COR-L47 (cell line): ENCODE measurements at regions not wholly inside any gene's neighbourhood (a gene's known extent, or its start where the extent isn't known, plus 50 kb on each side); places are given as distances from the start of the nearest gene placed in this dataset.

ENCODE experiments used
- DNase-seq: peaks from one replicate; lab custom pipeline; 2025; lab: John Stamatoyannopoulos, UW

DNA sequence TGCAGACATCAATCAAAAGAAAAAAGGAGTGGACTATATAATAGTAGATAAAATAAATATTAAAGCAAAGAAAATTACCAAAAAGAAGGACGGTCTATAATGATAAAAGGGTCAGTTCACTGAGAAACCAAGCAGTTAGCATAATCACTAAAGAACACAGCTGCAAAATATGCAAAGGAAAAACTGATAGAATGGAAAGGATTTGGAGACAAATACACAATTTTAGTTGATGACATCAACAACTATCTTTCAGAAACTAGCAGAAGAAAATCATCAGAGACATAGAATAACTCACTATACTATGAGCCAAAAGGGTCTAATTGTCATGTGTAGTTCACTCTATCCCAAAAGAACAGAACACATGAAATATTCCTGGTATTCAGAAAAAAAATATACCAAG, 316.4 kb upstream of the IGFBP3 start:
- no peak for DNase-seq

DNA sequence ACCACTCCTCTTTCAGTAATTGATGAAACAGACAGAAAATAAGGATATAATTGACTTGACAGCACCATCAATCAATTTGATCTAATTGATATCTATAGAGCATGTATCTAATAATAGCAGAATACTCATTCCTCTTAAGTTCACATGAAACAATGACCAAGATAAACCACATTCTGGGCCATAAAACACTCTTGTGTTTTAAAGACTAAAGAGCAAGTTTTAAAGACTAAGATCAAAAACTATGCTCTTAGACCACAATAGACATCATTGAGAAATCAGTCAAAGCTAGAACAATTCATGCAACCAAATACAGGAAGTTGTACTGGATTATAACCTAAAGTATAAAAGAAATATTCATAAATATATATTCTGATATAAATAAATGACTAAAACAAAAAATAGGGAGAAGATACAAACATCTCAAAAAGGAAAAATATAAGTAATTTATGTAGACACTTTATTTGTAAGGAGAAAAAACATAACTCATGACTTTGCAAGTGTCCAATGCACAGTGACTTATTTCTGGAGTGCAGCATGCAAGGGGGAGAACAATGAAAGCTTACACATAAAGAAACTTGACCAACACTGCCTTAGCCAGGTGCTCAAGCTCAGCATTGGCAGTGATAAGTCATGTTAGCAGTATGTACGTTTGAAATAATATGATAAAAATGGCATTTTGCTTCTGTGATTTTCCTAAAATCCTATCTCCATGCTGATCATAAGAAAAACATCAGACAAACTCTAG, 312.7 kb upstream of the IGFBP3 start:
- DNase-seq = no peak

DNA sequence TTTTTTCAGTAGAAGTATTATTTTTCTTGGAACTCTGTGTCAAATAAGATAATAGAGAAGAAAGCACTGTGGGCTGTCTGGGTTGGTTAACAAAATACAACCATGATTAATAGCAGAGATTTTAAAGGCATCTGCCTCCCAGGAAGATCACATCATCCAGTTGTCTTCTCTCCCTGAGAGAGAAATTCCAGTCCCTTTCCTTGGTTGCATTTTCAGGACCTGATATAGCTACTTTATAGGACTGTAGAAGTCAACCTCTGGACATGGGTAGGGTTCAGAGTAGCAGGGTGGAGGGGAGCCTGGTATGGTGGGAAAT, 309.9 kb upstream of the IGFBP3 start:
- DNase-seq = no peak

DNA sequence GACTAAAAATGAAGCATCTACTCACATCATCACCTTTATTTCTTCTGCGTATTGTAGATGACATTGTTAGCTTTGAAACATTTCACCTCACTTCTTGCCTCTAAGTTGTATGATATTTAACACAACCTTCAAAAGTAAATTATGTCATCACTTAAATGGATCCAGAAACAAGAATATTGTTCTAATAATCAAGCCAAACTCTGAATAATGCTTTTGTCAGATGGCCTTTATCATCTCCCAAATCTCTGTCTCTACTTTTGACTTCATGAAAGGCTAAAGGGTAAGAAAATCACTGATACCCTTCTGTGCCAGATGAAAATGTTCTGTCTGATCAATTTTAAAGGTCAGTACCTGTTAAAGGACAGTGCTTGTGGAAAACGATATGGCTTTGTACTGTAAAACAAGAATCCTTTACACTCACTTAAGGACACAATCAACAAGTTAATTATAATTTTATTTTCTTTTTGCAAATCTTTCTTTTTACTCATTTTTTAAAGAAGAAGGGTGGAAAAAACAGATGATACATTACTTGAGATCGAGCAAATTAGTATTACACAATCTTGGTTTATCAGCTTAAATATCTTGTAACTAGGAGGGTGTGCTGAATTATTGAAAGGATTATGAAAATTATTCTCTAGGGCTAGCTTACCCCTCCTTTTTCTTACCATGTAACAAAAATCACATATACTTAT, 309.4 kb upstream of the IGFBP3 start:
- no peak for DNase-seq

DNA sequence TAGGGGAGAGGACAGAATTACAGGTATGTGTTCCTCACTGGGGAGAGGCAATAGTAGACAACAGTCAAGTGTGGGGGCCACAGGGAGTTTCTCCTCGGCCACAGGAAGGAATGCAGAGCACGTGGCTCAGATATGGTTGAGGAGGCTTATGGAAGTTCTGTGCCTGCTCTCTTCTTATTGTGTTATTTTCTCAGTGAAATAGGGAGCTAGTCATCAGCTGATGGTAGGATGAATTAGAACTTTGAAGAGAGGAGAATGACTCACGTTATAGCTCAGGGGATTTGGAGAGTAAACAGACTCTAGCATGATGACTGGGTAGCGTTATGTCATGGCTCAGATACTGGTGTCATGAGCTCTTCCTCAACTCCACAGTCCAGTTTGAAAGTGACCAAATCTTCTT, 308.3 kb upstream of the IGFBP3 start:
- DNase-seq = no peak

DNA sequence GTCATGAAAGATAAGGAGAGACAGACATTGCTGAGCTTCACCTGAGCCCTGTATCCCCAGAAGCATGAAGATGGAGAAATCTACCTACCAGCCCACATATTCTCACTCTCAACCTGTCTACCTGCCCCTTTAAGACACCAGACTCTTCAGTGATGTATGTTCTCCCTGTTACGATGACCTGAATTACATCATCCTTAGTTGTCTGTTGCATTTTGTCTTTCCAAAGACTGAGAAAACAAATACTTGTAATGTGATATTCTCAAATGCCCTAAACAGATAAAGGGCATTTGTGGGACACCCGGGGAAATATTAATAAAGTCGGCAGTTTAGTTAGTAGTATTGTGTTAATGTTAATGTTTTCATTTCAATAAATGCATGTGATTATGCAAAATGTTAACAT, 305.8 kb upstream of the IGFBP3 start:
- no peak for DNase-seq

DNA sequence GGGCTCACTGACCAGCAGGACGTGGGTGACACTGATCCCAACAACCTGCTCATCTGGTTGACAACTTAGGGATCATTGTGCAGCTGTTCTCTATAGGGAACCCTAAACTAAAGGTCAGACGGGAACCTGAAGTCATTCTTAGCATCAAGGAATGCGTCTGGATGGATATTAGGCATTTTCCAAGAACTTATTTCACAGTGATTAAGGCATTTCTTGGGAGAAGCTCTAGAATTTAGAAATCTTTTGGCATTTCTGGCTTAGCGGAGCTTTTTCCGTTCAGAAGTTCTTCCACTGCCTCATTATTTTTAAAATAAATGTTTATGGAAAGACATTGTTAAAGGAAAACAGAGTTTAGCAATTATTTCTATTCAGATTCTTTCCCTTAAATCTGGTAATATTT, 303.3 kb upstream of the IGFBP3 start:
- DNase-seq = no peak

DNA sequence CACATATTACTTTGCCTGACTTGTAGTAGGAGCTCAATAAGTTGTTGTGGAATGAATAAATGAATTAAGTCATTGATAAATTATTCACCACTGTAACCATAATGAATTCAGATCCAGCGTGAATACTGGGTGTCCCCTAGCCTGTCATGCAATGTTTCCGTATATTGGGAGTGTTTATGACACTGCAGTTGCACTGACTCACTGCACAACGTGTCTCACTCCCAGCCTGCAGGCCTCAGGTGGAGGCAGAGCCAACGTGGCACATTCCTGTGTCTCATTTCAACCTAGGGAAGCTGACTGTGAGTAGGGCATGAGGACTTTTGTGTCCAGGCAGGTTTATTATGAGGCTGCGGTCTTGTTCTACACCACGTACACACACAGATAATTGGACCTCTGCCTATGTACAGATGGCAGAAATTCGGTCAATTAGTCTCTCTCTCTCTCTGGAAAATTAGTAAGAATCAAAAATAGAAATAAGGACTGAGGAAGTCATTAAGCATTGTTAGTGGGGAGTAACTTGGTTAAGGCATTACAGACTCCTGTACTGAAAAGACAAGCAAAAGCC, 299.1 kb upstream of the IGFBP3 start:
- DNase-seq = no peak

DNA sequence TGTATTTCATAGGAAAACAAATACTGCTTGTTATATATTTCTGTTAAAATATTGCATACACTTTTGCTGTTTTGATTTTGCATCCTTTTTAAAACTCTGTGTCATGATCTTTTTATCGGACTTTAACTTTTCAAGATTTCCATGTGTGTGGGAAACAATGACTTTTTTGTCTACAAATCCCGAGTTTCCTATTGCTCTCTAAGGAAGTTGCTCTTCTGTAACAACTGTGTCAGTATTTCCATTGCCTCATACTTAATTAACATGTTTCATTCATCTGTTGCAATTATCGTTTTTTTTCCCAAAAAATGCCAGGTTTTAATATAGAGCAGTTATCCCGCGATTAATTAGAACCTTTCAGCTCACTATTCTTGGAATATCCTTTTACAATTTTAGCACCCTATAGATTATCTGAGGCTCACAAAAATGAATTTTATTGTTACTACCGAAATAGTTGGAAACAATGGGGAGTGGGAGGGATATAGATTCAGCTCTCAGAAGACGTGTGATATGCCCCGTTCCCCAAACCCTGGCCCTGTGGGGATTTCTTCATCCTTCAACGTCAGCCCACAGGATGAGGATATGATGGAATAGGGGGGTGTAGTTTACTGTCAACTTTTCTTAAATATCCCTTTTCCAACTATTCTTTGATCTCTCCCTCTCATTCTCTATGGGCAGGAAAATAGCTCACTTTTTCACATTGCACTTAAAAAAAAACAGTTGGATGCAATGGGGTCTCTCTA, 297.6 kb upstream of the IGFBP3 start:
- no peak for DNase-seq

DNA sequence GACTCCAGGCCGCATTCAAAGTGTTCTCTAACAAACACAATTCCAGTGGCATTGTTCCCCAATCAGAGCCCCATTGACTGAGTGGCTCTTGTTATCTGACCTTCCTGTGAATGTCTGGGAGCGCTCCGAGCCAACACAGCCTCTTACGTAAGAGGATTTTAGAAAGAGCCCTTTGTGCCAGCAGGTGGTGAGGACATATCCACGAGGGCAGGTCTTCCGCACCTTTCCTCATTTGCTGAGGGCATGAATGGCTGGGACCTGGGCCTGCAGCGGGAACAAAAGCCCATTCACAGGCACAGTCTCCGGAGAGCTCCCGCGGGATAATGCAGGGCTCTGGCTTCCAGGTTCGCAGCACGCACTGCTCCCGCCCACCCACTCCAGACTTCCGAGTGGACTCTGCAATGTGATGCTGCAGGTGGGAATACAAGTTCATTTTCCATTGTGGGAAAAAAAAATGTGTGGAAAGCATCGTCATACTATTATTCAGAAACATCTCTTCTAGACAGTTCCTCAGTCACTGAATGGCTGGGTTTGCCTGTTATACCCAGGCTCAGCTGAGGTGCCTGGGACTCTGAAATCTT, 295.0 kb upstream of the IGFBP3 start:
- DNase-seq = no peak

DNA sequence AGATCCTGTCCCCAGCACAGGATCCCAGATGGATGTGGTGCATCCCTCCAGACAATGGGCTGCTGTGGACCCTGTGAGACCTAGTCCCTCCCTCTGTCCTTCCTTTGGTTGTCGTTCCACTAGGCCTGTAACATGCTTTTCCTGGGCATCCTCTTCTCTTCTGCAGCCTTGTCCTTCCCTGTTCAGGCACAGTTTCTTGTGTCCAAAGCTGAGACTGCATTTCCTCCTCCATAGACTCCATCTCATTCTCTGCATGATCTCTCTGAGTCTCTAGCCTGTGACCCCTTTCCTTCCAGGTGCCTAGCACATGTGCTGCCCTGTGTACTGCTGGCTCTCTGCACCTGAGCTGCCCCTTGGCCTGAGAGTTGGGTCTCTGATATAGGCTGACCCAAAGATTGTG, 293.5 kb upstream of the IGFBP3 start:
- no peak for DNase-seq

DNA sequence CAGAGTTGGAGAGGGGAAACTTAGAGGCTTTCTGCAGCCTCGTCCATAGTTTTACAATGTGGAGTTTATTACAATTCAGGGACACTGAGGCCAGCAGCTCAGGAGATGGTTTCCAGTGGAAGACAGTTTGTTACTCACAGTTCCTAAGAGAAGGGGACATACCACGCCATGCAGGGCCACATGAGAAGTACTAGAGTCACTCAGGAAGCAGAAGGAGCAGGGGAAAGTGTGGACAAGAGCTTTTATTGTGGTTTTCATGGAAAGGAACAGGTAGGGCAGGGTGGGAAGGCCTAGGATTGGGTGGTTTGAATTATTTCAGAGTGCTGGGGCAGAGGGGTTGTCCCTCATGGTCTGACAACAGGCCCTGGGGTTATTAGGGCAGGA, 292.1 kb upstream of the IGFBP3 start:
- no peak for DNase-seq

DNA sequence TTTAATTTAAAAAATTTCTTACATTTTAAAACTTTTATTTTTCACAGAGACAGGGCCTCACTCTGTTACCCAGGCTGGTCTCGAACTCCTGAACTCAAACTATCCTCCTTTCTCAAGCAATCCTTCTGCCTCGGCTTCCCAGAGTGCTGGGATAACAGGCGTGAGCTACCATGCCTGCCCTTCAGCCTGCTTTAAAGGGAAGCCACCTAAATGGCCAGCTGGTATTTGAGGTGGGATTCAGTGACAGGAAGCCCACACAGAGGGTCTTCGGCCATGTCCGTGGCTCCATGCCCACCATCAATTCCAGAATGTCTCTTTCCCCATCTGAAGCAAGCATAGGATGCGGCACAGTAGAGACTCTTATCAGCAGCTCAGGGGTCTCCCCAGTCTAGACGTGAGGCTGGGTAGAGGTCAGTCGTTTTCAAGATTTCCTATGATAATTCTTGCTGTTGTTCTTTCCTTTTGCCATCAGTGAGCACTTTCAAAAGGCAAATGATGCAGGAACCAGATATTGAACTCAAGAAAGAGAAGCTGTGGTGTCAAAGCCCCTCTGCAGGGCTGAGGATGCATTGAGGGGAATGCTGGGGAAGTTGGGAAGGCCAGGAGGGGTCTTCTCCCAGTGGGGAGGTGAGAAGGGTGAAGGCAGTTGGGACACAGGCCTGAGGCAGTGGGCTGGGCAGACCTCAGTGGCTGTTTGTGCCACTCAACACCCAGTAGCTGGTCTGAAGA, 291.5 kb upstream of the IGFBP3 start:
- no peak for DNase-seq

DNA sequence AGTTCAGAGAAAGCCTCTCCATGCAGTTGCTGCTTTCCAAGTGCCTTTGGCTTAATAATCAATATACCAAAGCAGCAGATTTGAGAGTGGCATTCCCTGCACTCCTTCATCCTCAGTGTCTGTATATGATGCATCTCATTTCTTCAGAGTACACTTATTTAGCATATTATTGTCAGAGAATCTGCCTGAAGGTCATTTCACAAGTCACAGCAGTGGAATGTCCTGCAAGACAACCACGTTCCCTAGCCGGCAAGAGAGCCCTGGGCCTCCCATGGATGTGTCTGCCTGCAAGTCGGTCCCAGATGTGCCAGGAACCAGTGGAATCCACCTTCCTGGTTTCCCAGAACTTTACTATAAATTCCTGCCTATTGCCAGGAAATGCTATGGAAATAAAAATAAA, 289.4 kb upstream of the IGFBP3 start:
- no peak for DNase-seq

DNA sequence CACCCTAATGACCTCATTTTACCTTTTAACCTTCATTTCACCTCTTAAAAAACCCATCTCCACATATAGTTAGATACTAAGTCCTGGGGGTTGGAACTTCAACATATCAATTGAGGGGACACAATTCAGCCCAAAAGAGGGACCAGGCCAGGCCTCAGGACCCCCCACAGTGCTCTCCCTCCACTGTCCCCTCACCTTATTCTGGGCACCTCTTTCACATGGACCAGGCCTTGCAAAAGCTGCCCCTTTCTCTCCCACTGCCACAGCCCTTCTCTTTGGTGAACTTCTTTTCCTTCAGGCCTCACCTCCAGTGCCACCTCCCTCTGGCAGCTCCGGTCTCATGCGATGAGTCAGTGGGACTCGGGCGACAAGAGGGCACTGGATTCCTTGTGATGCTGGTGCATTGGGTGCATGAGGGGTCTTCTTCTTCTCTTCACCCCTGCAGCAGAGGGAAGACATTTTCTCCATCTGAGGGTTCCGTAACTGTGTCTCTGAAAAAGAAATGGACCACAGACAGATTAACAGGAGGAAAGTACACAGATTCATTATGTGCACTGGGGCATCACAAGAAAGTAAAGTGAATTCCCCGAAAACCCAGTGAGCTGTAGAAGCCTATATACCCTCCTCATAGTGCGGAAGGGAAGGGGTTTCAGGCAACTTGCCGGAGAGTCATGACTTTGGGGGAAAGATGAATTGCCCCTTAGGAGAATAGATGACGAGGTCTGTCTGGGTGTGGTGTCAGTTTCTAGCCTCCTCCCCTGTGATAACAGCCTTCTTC, 288.7 kb upstream of the IGFBP3 start:
- no peak for DNase-seq

DNA sequence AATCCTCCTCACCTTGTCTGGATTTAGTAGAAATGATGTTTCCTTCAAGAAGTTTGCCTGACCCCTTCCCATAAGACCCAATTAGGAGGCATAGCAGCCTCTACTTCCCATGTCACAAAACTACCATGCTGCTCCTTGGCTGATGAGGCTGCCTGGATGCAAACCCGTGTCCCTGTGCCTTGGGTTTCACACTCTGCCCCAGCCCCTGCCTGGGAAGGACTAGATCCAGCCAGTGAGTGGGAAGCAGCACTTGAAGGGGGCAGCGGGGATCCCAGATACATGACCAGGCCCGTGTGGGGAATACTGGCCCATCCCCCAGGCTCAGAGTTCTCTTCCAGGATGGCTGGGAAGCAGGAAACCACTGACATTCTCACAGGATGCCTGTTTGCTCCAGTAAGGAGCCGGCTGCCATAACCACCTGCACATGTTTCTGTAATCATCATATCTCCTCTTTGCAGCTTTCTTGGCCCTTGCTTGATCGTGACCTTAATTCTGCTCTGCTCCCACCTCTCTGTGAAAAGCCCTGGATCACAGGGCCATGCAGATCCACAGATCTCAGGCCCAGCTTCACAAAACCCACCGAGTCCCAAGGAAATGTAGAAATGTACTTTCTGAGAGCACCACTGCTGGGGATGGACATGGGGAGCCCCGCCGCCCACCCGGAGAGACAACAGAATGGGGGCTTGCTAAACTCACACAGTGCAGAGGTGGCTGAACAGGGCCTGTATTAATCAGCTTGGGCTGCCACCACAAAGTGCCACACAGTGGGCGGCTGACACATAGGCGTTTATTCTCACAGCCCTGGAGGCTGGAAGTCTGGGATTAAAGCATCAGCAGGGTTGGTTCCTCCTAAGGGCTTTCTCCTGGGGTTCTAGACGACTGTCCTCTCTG, 287.8 kb upstream of the IGFBP3 start:
- no peak for DNase-seq

DNA sequence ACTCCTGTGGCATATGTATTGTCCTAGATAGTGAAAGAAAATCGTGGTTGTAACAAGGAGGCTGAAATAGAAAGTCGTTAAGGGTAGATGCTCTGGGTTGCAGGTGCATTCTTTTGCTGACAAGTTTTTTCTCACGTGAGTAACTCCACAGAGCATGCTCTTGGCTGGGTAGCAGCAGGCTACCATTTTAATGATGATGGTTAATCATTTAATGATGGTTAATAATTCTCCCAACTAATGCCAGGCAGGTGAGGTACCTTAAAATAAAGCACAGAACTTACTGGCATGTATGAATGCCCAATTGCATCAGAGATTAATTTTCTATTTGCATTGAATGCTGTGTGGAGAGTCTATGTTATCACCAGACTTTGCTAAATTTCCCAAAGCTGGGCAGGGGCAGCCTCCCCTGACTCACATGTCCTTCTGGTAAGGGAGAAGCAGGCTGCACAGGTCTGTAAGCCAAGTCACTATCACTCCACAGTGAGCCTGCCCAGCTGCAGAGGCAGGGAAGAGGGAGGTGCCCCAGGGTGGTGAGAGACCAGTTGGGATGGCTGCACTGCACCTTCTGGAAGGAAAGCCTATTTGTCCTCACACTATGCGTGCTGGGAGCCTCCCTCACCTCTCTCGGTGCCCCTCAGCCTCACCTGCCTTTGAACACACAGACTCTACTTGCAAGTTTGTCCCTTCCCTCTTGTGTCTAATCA, 287.0 kb upstream of the IGFBP3 start:
- no peak for DNase-seq

DNA sequence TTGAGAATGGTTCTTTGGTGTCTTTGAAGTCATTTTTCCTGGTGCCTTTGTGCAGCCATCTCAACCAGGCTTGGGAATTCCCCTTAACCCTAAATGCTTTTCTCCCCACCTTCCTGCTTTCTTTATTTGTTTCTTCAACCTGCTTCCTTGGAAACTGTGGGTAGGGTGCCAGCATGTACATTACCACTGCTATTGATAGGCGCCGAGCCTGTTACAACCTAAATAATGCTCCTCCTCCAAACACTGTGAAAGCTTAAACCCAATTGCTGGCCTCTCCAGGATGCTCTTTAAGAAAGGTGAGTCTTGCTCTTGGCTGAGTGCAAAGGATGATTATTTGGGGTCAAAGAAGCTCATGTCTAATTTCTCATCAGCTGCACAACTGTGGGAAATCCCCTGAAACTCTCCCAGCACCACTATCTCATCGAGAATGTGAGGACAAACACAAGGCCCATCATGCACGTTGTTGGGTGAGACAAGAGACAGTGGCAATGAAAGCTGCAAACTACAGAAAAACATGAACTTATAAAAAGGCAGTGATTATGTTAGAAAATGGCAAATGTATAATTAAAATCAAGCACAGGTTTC, 285.5 kb upstream of the IGFBP3 start:
- no peak for DNase-seq

DNA sequence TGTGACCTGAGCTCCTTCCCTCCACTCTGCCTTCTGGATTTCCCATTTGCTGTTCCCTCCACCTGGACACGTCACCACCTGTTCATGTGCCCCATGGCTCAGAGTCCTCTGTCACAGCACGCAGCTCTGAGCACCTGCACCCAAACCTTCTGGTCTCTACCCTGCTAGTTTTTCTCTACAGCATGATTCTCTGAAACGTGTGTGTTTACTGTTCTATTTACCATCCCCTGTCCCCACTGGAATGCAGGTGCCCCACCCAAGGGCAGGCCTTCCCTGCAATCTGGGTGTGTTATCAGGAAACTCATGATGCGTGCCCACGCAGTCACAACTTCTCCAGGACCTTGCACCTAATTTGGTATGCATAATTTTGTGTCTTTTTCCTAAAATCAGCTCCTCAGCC, 284.4 kb upstream of the IGFBP3 start:
- DNase-seq = no peak
